GM12874 (cell line): ENCODE measurements at regions not wholly inside any gene's neighbourhood (a gene's known extent, or its start where the extent isn't known, plus 50 kb on each side); places are given as distances from the start of the nearest gene placed in this dataset.

Source experiments
- TF ChIP-seq, protein P1 (sequence below): IDR thresholded peaks from 2 replicates; pipeline ENCODE4 v1.5.1; 2011; ENCODE audit warnings: low read depth, mild to moderate bottlenecking, control low read depth, low read length, moderate library complexity; ENCODE audit not compliant: insufficient read depth

DNA sequence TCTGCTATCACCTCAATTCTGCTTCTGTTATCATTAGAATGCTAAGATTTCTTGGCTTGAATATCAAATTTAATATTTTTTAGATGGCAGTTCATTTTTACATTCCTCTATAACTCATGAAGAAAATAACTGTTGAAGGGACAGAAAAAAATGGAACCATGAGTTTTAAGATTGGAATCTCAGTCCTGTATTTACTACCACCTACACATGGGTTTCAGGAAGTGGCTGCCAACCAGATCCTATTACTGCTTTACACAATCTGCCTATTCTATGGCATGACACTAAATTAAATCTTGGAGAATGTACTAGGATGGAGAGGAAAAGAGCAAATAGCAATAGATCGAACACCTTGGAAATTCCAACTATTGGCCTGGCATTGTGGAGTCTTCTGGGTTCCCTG lies 140.8 kb downstream of the DUSP6 start:
- TF ChIP-seq, protein P1, sequence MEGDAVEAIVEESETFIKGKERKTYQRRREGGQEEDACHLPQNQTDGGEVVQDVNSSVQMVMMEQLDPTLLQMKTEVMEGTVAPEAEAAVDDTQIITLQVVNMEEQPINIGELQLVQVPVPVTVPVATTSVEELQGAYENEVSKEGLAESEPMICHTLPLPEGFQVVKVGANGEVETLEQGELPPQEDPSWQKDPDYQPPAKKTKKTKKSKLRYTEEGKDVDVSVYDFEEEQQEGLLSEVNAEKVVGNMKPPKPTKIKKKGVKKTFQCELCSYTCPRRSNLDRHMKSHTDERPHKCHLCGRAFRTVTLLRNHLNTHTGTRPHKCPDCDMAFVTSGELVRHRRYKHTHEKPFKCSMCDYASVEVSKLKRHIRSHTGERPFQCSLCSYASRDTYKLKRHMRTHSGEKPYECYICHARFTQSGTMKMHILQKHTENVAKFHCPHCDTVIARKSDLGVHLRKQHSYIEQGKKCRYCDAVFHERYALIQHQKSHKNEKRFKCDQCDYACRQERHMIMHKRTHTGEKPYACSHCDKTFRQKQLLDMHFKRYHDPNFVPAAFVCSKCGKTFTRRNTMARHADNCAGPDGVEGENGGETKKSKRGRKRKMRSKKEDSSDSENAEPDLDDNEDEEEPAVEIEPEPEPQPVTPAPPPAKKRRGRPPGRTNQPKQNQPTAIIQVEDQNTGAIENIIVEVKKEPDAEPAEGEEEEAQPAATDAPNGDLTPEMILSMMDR: no peak

DNA sequence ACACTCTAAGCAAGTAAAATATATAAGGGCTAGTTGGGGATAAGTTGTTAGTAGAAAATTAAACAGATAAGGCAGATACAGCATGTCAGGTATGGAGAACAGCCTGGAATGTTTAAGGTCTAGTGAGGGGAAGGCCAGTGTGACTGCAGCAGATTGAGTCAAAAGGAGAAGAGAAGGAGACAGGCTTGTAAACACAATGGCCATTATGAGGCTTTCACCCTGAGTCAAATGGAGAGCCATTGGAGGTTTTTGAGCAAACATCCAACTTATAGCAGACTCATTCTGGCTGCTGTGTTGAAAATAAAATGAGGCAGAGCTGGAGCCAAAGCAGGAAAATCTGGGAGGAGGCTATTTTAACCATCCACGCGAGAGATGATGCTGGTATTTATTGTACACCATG lies 142.0 kb downstream of the DUSP6 start:
- TF ChIP-seq, protein P1: no peak

DNA sequence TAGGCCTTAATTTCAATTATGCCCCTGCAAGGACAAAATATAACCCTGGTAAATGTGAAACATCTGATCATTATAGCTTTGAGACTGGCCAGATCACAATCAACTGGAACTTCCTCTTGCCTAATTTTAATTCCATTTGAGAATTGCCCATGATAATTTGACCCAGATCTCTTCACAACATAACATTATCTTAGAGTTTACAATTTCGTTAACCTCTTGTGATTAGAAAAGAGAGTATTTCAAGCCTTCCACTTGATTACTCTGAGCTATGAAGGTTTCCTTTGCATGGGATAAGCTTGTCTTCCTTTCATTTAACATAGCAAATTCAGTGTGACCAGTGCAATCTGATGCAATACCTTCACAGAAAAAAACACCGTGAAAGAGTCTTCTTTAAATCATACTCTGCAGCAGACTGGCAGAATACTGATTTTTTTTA lies 143.6 kb downstream of the DUSP6 start:
- TF ChIP-seq, protein P1: no peak

DNA sequence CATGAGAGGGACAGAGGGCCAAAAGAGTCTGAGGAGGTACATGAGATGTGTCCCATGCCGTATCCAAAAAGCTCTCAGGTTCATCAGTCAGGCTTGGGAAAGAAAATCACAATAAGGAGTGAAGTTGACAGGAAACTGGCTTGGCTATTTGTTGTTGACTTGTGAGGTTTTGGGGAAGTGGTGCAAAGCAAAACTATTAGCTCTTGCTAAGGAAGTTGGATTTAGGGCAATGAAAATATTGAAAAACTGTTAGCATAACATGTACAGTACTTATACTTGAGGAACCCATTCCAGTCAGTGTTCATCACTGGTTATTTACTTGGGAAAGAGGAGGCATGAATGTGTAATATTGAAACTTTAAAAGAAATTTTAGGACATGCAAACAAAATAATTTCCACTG lies 145.9 kb downstream of the DUSP6 start:
- TF ChIP-seq, protein P1: no peak

DNA sequence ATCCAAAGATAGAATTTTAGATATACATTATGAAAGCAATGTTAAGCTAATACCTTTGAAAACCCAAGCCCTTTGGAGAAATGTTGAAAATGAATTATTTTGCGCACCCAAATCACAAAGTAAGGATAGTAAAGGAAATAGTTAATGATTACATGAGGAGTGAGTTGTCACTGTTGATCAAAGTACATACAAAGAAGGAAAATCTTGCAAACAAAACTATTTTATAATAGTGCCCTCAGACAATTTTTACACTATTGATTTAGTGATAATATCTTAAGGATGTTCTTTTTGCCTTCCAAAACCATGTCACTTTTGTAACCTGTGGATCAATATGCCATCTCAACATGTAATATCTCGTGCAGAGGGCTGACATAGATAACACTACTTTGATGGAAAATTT lies 146.8 kb downstream of the DUSP6 start:
- TF ChIP-seq, protein P1: no peak

DNA sequence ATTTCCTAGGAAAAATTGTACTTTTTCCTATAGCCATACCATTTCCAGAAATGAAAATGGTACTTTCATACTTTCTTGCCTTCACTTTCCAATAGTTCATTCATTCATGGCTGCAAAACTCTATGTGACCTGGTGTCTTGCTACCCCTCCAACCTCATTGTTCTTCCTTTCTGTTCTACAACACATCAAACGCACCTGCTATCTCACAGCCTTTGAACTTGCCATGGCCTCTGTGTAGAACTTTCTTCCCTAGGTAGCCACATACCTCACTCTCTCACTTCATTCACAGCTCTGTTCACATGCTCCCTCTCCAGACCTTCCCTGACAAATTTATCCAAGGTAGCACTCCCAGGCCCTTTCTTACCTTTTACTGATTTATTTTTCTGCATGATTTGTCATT lies 149.2 kb downstream of the DUSP6 start:
- TF ChIP-seq, protein P1: no peak

DNA sequence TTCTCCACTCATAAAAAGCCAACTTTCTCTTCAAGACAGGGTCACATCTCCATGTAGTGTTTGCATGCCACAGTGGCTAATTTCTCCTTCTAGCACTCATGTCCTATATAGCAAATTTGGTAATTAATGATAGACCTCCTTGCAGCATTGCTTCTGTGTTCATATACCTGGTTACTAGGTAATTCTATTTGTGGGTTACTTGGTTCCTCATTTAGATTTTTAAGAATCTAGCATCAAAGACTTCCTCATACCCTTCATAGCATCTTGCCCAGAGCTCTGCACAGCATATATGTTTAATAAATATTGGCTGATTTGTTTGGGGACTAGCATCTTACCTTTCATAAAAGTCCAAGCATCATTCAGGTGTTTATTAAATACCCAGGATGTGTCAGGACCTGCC lies 152.1 kb downstream of the DUSP6 start:
- TF ChIP-seq, protein P1: no peak

DNA sequence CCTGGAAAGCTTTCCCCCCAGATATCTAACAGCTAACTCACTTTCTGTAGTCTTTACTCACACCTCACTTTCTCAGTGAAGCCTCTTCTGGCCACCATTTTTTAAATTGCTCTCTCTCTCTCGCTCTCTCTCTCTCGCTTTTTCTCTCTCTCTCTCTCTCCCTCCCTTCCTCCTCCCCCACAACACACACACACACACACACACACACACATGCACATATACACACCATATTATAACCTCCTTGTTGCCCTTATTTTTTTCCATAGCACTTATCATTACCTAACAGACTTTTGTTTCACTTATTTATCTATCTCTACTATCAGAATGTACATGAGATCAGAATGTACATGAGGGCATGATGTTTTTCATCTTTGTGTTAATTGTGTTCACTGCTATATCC lies 156.8 kb downstream of the DUSP6 start:
- TF ChIP-seq, protein P1: no peak
